ENCODE measurements at regions not wholly inside any gene's neighbourhood (a gene's known extent, or its start where the extent isn't known, plus 50 kb on each side); places are given as distances from the start of the nearest gene placed in this dataset.
A peak's percentile ranks its signal among the peaks of the same experiment; 100 is the strongest.

DNA sequence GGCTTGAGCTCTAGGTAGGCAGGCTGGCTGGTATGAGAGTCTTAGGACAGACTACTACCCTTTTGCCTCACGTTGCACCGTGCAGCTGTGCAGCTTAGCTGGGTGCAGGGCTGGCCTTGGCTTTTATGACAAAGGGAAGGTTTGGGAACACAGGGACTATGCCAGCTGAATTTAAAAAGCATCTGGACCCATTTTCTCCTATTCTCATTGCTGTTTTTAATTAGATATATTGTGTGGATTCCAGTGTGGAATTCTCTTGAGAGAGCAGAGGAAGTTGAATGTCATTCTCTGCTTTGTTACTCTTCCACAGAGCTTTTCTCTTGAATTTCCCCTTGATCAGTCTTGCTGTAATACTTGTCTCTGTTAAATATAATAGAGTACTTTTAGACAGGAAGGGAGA lies 192.7 kb downstream of the ZNF330 start:
- Mint-ChIP-seq H3K9me3 (ENCODE audit: unreplicated experiment) (no peaks in the 10 kb centered on the region), H3K36me3 (ENCODE audit: low read depth, unreplicated experiment) (no peaks in the 10 kb centered on the region), H3K27ac (ENCODE audit: unreplicated experiment) (no peak overlapping the region), H3K4me1 (ENCODE audit: low read depth, unreplicated experiment) (peaks cover 2% of the 10 kb centered on the region), H3K4me3 (ENCODE audit: unreplicated experiment) (no peak overlapping the region), H3K27me3 (ENCODE audit: low read depth, unreplicated experiment) (no peaks in the 10 kb centered on the region)
- H3K36me3 ChIP-seq (ENCODE audit: insufficient read depth, low read length), result no peaks in the 10 kb centered on the region
- H3K9me3 ChIP-seq (ENCODE audit: insufficient read depth, low read depth, low read length), result no peaks in the 10 kb centered on the region
- no peak overlapping the region for H3K27ac ChIP-seq (ENCODE audit: low read depth, low read length)
- H2AFZ ChIP-seq (ENCODE audit: low read depth, low read length), result no peak overlapping the region
- FAIRE-seq (no peak), DNase-seq (ENCODE audit: low read depth) (no peak)
- no peaks in the 10 kb centered on the region for H3K79me2 ChIP-seq (ENCODE audit: insufficient read depth, low read length)
- H3K4me2 ChIP-seq (ENCODE audit: low read length), result no peak overlapping the region
- H3K4me3 ChIP-seq (ENCODE audit: insufficient read depth, low read depth, low read length), result no peak overlapping the region
- no peaks in the 10 kb centered on the region for H4K20me1 ChIP-seq (ENCODE audit: insufficient read depth, low read length)
- TF ChIP-seq EZH2 (IDR thresholded peaks at IDR 0.05; ENCODE audit: insufficient read depth, low read length), result no peak
- TF ChIP-seq, protein P1, sequence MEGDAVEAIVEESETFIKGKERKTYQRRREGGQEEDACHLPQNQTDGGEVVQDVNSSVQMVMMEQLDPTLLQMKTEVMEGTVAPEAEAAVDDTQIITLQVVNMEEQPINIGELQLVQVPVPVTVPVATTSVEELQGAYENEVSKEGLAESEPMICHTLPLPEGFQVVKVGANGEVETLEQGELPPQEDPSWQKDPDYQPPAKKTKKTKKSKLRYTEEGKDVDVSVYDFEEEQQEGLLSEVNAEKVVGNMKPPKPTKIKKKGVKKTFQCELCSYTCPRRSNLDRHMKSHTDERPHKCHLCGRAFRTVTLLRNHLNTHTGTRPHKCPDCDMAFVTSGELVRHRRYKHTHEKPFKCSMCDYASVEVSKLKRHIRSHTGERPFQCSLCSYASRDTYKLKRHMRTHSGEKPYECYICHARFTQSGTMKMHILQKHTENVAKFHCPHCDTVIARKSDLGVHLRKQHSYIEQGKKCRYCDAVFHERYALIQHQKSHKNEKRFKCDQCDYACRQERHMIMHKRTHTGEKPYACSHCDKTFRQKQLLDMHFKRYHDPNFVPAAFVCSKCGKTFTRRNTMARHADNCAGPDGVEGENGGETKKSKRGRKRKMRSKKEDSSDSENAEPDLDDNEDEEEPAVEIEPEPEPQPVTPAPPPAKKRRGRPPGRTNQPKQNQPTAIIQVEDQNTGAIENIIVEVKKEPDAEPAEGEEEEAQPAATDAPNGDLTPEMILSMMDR (IDR thresholded peaks at IDR 0.05; ENCODE audit: insufficient read depth, low read depth, low read length), result no peak
- H3K9ac ChIP-seq (ENCODE audit: low read length), result no peak overlapping the region
- no peaks in the 10 kb centered on the region for H3K27me3 ChIP-seq (ENCODE audit: insufficient read depth, low read length)
- no peaks in the 10 kb centered on the region for H3K4me1 ChIP-seq (ENCODE audit: insufficient read depth, low read length)

DNA sequence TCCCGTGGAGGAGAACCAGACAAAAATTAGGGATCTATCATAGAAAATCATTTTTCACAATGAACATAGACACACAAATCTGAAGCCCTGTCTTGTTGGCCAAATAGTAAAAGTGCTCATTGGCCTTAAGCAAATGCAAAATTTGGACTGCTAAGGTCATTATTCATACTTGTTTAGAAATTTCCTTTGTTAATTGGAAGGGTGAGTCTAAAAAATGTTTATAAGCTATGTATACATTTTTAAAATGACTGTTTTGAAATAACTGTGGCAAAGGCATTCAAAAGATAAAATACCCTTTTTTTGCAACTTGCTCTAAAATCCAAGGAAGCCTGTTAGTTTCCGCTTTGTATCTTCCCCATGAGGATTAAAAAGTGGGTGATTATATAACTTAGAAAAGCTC lies 195.0 kb downstream of the ZNF330 start:
- H3K9me3 Mint-ChIP-seq (ENCODE audit: unreplicated experiment), result no peaks in the 10 kb centered on the region
- TF ChIP-seq EZH2 (IDR thresholded peaks at IDR 0.05; ENCODE audit: insufficient read depth, low read length), result no peak
- TF ChIP-seq, protein P1 (IDR thresholded peaks at IDR 0.05; ENCODE audit: insufficient read depth, low read depth, low read length), result no peak
- H3K27me3 Mint-ChIP-seq (ENCODE audit: low read depth, unreplicated experiment), result no peaks in the 10 kb centered on the region
- Histone ChIP-seq H3K79me2 (ENCODE audit: insufficient read depth, low read length) (no peaks in the 10 kb centered on the region), H4K20me1 (ENCODE audit: insufficient read depth, low read length) (no peaks in the 10 kb centered on the region), H3K36me3 (ENCODE audit: insufficient read depth, low read length) (no peaks in the 10 kb centered on the region), H3K27me3 (ENCODE audit: insufficient read depth, low read length) (no peaks in the 10 kb centered on the region), H3K4me2 (ENCODE audit: low read length) (no peak overlapping the region), H3K9ac (ENCODE audit: low read length) (no peak overlapping the region), H3K9me3 (ENCODE audit: insufficient read depth, low read depth, low read length) (no peaks in the 10 kb centered on the region), H3K4me3 (ENCODE audit: insufficient read depth, low read depth, low read length) (no peak overlapping the region), H3K4me1 (ENCODE audit: insufficient read depth, low read length) (no peaks in the 10 kb centered on the region), H3K27ac (ENCODE audit: low read depth, low read length) (no peak overlapping the region), H2AFZ (ENCODE audit: low read depth, low read length) (no peak overlapping the region)
- H3K4me3 Mint-ChIP-seq (ENCODE audit: unreplicated experiment), result no peak overlapping the region
- H3K4me1 Mint-ChIP-seq (ENCODE audit: low read depth, unreplicated experiment), result peaks cover 2% of the 10 kb centered on the region
- no peaks in the 10 kb centered on the region for H3K36me3 Mint-ChIP-seq (ENCODE audit: low read depth, unreplicated experiment)
- no peak for DNase-seq (ENCODE audit: low read depth)
- no peak overlapping the region for H3K27ac Mint-ChIP-seq (ENCODE audit: unreplicated experiment)
- no peak for FAIRE-seq

DNA sequence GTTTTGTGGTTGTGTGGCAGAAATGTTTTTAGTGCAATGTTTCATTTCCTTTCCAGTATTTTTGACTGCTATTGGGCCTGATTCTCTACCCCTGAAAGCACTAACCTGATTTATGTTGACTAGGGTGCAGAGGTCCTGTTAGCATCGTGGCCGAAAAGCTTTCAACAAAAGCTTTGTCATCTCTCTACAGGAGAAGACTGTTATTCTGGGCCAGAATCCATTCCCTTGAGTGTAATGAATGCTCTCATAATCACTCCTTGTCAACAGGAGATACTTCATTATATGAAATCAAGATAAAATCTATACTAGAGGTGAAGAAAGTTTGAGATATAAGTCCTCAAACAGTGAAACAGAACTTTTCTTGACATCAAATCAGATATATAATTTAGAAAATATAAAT lies 195.5 kb downstream of the ZNF330 start:
- H3K9ac ChIP-seq (ENCODE audit: low read length), result no peak overlapping the region
- no peaks in the 10 kb centered on the region for H3K9me3 Mint-ChIP-seq (ENCODE audit: unreplicated experiment)
- no peak overlapping the region for H3K27ac Mint-ChIP-seq (ENCODE audit: unreplicated experiment)
- no peak overlapping the region for H3K4me3 Mint-ChIP-seq (ENCODE audit: unreplicated experiment)
- H3K36me3 Mint-ChIP-seq (ENCODE audit: low read depth, unreplicated experiment), result no peaks in the 10 kb centered on the region
- no peaks in the 10 kb centered on the region for H3K79me2 ChIP-seq (ENCODE audit: insufficient read depth, low read length)
- H3K4me1 ChIP-seq (ENCODE audit: insufficient read depth, low read length), result no peaks in the 10 kb centered on the region
- no peak overlapping the region for H3K4me2 ChIP-seq (ENCODE audit: low read length)
- H3K4me1 Mint-ChIP-seq (ENCODE audit: low read depth, unreplicated experiment), result peaks cover 2% of the 10 kb centered on the region
- H3K27ac ChIP-seq (ENCODE audit: low read depth, low read length), result no peak overlapping the region
- no peaks in the 10 kb centered on the region for H3K36me3 ChIP-seq (ENCODE audit: insufficient read depth, low read length)
- no peaks in the 10 kb centered on the region for H3K27me3 ChIP-seq (ENCODE audit: insufficient read depth, low read length)
- H3K9me3 ChIP-seq (ENCODE audit: insufficient read depth, low read depth, low read length), result no peaks in the 10 kb centered on the region
- H4K20me1 ChIP-seq (ENCODE audit: insufficient read depth, low read length), result no peaks in the 10 kb centered on the region
- H3K27me3 Mint-ChIP-seq (ENCODE audit: low read depth, unreplicated experiment), result no peaks in the 10 kb centered on the region
- no peak overlapping the region for H3K4me3 ChIP-seq (ENCODE audit: insufficient read depth, low read depth, low read length)
- TF ChIP-seq, protein P1 (IDR thresholded peaks at IDR 0.05; ENCODE audit: insufficient read depth, low read depth, low read length), result no peak
- TF ChIP-seq EZH2 (IDR thresholded peaks at IDR 0.05; ENCODE audit: insufficient read depth, low read length), result no peak
- FAIRE-seq (no peak), DNase-seq (ENCODE audit: low read depth) (peak; percentile 78)
- no peak overlapping the region for H2AFZ ChIP-seq (ENCODE audit: low read depth, low read length)
